ENCODE measurements at regions not wholly inside any gene's neighbourhood (a gene's known extent, or its start where the extent isn't known, plus 50 kb on each side); places are given as distances from the start of the nearest gene placed in this dataset.

DNA sequence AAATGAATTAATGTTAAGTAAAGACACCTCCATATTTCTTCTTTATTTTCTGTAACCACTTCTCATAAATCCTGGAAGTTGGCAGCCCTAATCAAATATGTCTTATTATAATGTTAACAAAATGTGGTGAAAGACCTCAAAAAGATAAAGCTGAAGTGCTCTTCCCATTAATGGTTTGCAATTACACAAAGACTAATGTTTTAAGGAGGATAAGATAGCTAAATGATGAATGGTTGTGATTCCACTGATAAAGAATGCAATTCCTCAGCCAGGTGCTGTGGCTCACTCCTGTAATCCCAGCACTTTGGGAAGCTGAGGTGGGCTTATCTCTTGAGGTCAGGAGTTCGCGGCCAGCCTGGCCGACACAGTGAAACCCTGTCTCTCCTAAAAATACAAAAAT is 125.8 kb upstream of the SNX2 start:
- Histone ChIP-seq H4K20me1 (ENCODE audit: control insufficient read depth, insufficient read depth, insufficient read length) (no peaks in the 10 kb centered on the region), H3K4me2 (ENCODE audit: insufficient read depth, insufficient read length, low read length) (no peak overlapping the region), H2BK5ac (ENCODE audit: insufficient read length, low read length) (no peak overlapping the region), H3K27me3 (ENCODE audit: insufficient read depth, low read length) (no peaks in the 10 kb centered on the region), H2AFZ (ENCODE audit: low read length) (no peak overlapping the region), H3K9me3 (ENCODE audit: control insufficient read depth, low read depth, low read length) (no peaks in the 10 kb centered on the region), H3K23ac (ENCODE audit: insufficient read length, low read depth, low read length) (no peak overlapping the region), H3K56ac (ENCODE audit: insufficient read length, low read depth, low read length) (no peak overlapping the region), H3T11ph (ENCODE audit: low read length) (no peak overlapping the region), H4K8ac (replicated peaks; ENCODE audit: insufficient read length, low read depth, low read length) (no peak overlapping the region), H2BK20ac (ENCODE audit: low read depth, low read length, poor library complexity, severe bottlenecking) (no peak overlapping the region), H3K27ac (ENCODE audit: insufficient read length, low read depth, low read length) (no peak overlapping the region), H2AK5ac (ENCODE audit: insufficient read length, low read length) (no peak overlapping the region), H2BK15ac (ENCODE audit: low read depth, low read length) (no peak overlapping the region), H3K9ac (ENCODE audit: extremely low read depth, insufficient read length, low read length) (no peak overlapping the region), H3K14ac (ENCODE audit: insufficient read depth, low read length) (no peak overlapping the region), H3K23me2 (ENCODE audit: insufficient read length, low read depth, low read length, poor library complexity, severe bottlenecking) (no peaks in the 10 kb centered on the region), H2BK12ac (ENCODE audit: insufficient read length, low read depth, low read length) (no peak overlapping the region), H4K91ac (ENCODE audit: insufficient read length, low read depth, low read length) (no peak overlapping the region), H3K4ac (ENCODE audit: low read depth, low read length) (no peak overlapping the region), H4K5ac (ENCODE audit: insufficient read length, low read depth, low read length) (no peak overlapping the region), H2BK120ac (ENCODE audit: low read depth, low read length, poor library complexity, severe bottlenecking) (no peak overlapping the region), H3K79me1 (ENCODE audit: insufficient read depth, low read depth, low read length, poor library complexity, severe bottlenecking) (no peaks in the 10 kb centered on the region), H3K79me2 (ENCODE audit: insufficient read depth, low read length) (no peaks in the 10 kb centered on the region), H3K4me1 (ENCODE audit: insufficient read depth, low read length) (no peaks in the 10 kb centered on the region), H3K18ac (ENCODE audit: insufficient read length, low read depth, low read length) (no peak overlapping the region)
- H3K27me3 Mint-ChIP-seq (ENCODE audit: low read depth): no peaks in the 10 kb centered on the region
- no peaks in the 10 kb centered on the region for H3K36me3 Mint-ChIP-seq (ENCODE audit: insufficient read depth in 1 of 3, low read depth in 3 of 3)
- no peaks in the 10 kb centered on the region for H3K4me1 Mint-ChIP-seq
- H3K4me3 Mint-ChIP-seq: no peak overlapping the region
- TF ChIP-seq, protein P1, sequence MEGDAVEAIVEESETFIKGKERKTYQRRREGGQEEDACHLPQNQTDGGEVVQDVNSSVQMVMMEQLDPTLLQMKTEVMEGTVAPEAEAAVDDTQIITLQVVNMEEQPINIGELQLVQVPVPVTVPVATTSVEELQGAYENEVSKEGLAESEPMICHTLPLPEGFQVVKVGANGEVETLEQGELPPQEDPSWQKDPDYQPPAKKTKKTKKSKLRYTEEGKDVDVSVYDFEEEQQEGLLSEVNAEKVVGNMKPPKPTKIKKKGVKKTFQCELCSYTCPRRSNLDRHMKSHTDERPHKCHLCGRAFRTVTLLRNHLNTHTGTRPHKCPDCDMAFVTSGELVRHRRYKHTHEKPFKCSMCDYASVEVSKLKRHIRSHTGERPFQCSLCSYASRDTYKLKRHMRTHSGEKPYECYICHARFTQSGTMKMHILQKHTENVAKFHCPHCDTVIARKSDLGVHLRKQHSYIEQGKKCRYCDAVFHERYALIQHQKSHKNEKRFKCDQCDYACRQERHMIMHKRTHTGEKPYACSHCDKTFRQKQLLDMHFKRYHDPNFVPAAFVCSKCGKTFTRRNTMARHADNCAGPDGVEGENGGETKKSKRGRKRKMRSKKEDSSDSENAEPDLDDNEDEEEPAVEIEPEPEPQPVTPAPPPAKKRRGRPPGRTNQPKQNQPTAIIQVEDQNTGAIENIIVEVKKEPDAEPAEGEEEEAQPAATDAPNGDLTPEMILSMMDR (conservative IDR thresholded peaks at IDR 0.05): no peak
- no peak for DNase-seq
- H3K27ac Mint-ChIP-seq: no peak overlapping the region
- H3K9me3 Mint-ChIP-seq: no peaks in the 10 kb centered on the region
- WGBS (ENCODE audit: extremely low coverage, insufficient read length, low lambda C conversion rate): no CpG with 5 or more reads among the region's 3 CpGs

All from H9 (cell line).